HG03457 (cell line): ENCODE measurements at regions not wholly inside any gene's neighbourhood (a gene's known extent, or its start where the extent isn't known, plus 50 kb on each side); places are given as distances from the start of the nearest gene placed in this dataset.
"Not testable (repeated sequence)": the region's sequence is repeated elsewhere in the genome, so short reads cannot be mapped to it uniquely, and the experiment has no call there.

ENCODE experiments used
- ATAC-seq: cut with Tn5 transposase; IDR thresholded peaks from one replicate; pipeline ENCODE4 v1.9.1; 2021; ENCODE audit warnings: moderate number of reproducible peaks; ENCODE audit not compliant: unreplicated experiment

DNA sequence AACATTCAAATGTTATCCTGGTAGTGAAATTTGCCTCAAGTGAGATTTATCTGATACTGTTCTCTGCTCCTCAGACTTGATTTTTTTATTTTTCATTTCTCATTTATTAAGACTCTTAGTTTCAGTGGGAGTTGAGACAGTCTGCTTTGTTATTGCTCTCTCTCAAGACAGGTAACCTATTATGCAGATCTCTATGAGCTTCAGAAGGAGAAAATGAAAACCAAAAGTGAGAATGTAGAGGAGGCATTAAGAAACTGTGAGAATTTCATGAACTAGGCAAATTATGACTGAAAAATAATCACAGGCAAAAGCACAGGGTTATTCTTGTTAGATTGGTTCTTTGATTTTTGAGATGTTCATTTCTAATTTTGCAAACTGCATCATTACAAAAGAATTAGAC is 290.0 kb upstream of the CHORDC1 start:
- no peak for ATAC-seq

DNA sequence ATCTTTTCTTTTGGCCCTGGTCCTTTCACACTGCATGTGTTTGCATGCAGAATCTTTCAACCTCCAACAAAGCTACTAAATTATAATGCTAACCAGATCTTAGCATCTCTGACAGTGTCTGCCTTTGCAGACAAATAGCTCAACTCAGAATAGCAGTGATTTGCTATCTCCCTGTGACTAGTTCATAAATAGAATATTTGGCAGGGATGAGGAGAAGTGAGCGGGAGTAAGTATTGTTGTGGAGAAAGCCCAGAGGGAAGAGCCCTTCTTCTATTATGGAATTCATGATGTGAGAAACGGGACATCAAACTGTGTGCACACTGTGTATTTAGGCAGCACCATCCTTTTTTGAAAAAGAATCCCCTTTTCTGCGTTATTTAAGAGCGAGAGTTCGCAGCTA is 288.0 kb upstream of the CHORDC1 start:
- no peak for ATAC-seq

DNA sequence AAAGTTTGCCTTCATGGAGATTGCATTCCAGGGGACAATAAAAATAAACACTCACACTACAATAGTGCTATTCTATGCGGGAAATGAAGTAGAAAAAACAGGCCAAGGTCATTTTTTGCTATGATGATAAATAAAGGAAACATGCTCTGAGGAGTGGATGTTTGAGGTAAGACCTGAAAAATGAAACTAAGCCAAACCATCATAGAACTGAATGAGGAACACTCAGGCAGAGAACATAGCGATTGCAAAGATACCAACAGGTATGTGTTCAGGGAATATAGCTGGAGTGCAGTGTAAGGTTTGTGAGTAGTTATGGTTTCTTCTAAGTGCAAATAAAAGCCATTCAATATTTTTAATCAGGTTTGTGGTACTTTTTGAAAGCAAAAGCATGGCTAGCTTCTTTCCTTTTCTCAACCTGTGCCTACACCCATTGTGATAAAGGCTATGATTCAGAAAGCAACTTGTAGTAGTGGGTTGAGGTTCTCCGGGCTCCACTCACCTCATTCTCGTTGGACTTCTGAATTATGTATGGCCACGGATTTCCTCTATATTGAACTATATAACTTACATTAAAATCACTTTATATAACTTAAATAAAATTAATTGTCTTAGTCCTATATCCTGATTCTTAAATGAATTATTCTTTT is 278.2 kb upstream of the CHORDC1 start:
- ATAC-seq: no peak

DNA sequence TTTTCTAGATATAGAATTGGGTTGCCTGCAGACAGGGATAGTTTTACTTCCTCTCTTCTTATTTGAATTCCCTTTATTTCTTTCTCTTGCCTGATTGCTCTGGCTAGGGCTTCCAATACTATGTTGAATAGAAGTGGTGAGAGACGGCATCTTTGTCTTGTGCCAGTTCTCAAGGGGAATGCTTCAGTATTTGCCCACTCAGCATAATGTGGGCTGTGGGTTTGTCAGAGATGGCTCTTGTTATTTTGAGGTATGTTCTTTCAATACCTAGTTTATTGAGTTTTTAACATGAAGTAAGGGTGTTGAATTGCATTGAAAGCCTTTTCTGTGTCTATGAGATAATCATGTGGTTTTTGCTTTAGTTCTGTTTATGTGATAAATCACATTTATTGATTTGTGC is 273.9 kb upstream of the CHORDC1 start:
- no peak for ATAC-seq

DNA sequence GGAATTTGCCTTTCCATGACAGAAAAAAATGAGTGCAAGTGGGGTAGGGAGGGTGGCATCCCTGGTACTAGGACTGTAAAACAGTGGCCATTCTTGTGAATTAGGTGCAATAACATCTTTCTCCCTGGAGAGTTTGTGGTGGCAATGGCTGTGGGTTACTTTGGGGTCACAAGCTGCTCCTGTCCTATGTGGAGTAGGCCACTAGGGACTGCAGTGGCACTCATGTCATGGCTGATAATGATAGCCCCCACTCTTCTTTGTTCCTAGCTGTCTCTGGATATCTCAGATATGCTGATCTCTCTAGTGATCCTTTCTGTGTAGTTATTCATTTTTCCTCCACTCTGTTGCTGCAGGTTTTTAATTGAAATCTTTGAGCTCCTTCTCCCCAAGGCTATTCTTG is 270.5 kb upstream of the CHORDC1 start:
- ATAC-seq: no peak

DNA sequence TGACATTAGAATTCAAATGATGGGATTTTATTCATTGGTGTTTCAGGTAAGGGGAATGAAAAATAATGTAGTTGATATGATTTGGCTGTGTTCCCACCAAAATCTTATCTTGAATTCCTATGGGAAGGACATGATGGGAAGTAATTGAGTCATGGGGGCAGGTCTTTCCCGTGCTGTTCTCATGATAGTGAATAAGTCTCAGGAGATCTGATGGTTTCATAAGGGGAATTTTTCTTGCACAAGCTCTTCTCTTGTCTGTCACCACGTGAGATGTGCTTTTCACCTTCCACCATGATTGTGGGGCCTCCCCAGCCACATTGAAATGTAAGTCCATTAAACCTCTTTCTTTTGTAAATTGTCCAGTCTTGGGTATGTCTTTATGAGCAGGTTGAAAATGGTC is 268.6 kb upstream of the CHORDC1 start:
- ATAC-seq: no peak

DNA sequence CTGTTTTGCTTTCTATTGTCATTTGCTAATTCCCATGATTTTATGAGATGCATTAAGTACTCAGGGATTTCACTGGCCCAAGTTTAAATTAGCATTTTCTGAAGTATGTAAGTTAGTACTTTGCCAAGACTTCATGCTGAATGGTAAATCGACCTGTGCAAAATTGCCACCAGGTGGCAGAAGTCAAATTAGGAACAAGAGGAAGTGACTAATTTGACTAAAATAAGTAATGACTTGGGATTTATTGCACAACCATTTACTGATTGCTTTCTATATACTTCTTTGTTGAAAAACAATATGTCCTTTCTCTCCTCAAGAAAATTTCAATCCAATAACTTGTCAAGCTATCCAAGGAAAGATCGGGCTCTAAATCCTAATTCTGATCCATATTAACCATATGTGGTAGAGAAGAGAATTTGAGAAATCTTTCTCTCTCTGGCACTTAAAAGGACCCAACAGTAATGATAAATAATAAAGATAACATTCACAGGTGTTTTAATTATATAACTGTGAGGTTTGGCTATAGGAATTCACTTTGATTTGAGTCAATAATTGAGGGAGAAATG is 253.7 kb upstream of the CHORDC1 start:
- no peak for ATAC-seq

DNA sequence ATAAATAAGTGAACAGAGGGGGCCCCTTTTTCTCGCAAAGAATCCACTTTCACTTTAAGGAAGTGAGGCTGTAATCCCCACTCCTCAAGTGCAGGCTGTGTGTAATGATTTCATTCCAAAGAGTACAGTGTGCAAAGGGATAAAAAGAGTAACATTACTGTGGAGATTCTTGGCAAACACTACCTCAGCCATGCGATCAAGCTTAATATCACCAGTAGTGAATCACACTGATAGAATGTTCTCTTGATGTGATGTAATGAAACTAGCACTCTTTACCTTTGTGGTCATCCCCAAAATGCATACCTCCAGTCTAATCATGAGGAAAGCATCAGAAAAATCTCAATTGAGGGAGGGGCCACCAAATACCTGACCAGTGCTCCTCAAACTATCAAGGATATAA is 246.1 kb upstream of the CHORDC1 start:
- ATAC-seq: no peak

DNA sequence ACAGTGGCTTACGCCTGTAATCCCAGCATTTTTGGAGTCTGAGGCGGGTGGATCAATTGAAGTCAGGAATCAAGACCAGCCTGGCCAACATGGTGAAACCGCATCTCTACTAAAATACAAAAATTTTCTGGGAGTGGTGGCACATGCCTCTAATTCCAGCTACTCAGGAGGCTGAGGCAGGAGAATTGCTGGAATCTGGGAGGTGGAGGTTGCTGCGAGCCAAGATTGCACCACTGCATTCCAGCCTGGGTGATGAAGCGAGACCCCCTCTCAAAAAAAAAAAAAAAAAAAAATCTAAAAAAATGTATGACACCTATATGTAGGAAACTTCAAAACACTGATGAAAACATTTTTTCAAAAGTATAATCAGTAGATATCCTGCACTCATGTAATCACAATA is 242.7 kb upstream of the CHORDC1 start:
- ATAC-seq: no peak

DNA sequence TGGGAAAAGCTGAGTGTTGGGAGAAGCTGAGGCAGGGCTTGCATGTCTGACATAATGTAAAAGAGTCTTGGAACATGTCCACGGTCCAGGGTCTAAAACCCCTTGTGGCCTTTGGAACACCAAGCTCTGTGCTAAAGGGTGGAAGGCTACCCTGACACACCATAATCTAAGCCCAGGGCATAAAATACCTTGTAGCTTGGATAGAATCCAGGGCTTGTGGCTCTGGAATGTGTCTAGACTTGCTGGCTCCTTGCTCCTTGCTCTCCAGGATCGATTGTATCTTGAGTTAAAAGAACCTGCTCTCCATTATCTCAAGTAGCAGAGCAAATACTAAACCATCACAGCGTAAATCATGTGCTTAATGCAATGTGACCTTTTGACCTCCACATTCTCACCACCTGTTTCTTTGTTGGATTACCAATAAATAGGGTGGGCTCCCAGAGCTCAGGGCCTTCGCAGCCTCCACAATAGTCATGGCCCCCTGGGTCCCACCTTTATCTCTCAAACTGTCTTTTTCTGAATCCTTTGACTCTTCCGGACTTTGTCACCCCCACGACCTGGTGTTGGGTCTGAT is 232.6 kb upstream of the CHORDC1 start:
- not testable (repeated sequence) for ATAC-seq

DNA sequence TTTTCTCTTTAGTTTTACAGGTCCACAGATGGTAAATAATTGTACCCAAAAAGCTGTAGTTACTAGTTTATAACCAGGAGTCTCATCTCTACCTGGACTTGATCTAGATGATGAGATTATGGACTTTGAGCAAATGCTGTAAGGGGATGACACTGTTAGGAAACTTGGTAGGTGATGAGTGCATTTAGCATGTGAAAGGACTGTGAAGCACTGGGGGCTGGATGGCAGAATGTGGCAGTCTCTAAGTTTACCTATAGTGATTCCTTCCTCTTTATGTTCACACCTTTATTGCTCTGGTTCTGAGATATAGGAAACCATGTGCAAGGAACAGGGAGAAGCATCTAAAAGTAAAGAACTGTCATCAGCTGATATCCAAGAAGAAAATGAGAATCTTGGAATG is 230.7 kb upstream of the CHORDC1 start:
- no peak for ATAC-seq

DNA sequence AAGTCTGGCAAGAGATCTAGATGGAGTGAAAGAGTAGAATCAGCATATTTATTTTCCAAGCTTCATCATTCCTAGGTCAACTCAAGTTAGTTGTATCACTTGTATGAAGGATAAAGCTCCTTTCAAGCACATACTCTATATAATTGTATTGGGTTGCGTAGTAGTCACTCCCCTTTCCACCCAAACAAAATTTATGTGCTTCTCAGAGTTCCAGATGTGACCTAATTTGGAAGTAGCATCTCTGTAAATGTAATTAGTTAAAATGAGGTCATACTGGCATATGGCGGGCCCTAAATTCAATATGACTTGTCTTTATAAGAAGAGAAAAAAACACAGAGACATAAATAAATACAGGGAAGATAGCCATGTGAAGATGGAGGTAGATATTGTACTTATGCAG is 226.8 kb upstream of the CHORDC1 start:
- no peak for ATAC-seq

DNA sequence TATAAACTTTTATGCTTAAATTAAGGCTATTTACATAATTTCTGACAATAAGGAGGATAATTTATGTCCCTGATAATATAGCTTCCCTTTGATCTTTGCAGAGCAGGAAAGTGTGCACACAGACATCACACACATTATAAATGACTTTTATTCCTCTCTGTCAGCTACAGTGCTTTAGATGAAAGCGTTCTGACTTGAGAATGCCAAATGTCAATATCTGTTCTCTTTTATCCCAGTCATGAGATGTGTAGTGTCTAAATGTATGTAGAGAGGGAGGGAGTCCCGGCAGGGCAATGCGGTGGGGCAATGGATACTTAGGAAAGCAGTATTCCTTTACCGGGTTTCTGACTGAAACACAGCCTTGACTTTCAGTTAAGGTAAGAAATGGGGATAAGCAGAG is 225.4 kb upstream of the CHORDC1 start:
- ATAC-seq: no peak

DNA sequence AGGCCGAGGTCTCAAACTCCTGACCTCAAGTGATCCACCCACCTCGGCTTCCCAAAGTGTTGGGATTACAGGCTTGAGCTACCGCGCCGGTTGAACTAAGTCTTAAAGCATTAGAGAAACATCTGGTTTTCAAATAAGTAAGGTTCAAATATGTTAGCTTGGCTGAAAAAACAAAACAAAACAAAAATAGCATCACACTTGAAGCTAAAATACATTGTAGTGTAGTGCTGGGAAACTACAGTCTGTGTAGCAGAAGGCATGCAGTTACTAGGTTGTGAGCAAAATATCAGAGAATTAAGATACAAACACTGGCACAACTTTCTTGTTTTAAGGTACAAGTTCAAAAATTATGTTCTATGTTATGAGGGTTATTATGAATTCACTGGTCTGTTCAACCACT is 224.8 kb upstream of the CHORDC1 start:
- ATAC-seq: no peak

DNA sequence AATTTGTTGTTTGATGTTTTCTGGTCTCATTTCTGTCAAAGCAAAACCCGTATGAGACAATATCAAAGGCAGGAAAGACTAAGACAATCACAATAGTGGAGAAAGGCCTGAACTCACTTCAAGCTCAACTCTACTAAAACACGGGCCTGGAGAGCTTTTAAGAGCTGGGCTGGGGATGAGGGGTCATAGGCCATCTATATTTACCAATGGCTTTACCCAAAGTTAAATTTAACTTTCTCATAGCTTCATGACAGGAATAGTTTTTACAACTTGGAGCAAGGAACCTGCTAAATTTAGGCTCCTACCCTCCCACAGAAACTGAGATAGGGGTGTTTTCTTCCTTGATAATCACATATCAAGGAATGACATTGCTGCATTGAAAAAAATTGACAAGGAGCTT is 223.4 kb upstream of the CHORDC1 start:
- ATAC-seq: no peak

DNA sequence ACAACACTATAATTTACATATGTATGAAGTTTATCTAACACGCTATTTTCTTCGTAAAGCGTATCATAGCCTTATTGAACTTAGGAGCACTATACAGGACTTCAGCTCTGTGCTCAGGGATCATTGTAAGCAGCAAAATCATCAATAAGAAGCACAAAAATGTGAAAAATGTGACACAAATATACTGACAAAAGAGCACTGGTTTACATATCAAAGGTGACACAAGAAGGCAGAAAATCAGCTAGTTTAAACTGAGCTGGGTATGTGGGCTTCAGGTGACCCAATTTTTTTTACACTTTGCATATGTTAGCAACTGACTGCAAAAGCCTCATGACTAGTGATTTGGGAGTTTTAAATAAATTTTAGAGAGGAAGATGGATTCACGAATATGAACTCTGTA is 215.2 kb upstream of the CHORDC1 start:
- no peak for ATAC-seq

DNA sequence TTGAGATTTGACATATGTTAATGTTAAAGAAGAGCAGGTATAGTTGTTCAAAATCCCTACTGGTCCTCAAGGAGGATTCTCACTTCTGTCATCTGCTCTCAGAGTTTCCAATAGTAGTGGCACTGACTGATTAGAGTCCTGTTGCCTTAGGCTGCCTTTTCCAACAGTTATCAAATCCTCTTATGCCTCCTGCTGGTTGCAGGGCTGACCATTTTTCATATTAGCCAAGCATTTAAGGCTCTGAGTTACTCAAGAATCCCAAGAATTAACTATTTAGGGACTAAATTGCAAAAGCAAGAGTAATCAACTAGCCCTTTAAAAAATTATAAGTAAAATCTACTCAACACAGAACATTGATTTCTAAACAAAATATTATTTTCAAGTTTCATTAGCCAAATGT is 212.0 kb upstream of the CHORDC1 start:
- no peak for ATAC-seq

DNA sequence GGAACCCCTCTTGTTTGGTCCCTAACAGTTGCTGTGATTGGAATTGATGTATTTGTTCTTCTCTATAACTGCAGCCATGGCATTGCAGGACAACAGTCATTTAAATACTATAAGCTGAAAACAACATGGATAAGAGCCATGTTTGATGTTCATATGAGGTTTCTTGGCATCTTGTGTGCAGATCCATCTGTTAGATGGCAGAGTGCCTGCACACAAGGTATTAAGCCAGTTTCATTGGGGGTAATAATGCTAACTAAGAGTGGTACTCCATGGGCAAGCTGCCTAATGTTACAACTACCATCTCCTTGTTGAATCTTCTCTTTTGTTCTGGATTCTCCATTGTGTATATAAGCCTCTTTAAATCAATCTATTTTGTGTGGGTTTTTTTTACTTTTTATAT is 206.0 kb upstream of the CHORDC1 start:
- ATAC-seq: no peak

DNA sequence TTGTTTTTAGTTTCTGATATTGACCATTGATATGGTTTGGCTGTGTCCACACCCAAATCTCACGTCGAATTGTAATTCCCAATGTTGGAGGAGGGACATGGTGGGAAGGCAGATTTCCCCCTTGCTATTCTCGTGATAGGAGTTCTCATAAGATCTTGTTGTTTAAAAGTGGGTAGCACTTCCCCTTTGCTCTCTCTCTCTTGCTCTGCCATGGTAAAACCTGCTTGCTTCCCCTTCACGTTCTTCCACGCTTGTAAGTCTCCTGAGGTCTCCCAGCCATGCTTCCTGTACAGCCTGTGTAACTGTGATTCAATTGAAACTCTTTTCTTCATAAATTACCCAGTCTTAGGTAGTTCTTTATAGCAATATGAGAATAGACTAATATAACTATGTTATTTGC is 203.6 kb upstream of the CHORDC1 start:
- no peak for ATAC-seq

DNA sequence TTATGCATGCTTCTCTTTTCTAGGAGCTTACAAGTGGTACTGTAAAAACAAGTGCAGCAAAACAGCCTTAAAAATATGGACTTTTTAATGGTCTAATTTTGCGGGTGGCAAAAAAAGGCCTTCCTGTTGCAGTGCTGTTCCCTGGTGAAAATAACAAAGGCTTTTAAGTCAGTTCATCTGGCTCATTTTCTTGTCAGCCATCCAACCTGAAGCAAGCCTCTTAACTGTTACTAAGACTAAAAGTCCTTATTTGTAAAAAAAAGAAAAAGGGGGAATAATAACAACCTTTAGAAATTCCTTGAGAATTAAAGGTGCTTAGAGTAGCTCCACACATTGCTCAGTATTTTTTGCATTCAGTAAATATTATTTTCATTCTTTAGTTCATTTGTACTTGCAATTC is 200.5 kb upstream of the CHORDC1 start:
- no peak for ATAC-seq

DNA sequence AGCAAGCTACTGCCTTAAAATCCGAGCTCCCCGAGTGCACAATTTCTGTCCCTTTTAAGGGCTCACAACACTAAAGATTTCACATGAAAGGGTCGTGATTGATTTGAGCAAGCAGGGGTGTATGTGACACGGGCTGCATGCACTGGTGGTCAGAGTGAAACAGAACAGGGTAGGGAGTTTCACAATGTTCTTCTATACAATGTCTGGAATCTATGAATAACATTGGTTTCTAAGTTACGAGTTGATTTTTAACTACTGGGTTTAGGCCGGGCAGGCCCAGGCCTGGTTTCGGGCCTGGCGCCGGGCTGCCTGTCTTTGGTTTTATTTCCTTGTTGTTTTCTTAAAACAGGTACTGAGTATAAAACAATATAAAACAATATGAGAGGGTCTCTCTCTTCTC is 199.9 kb upstream of the CHORDC1 start:
- not testable (repeated sequence) for ATAC-seq

DNA sequence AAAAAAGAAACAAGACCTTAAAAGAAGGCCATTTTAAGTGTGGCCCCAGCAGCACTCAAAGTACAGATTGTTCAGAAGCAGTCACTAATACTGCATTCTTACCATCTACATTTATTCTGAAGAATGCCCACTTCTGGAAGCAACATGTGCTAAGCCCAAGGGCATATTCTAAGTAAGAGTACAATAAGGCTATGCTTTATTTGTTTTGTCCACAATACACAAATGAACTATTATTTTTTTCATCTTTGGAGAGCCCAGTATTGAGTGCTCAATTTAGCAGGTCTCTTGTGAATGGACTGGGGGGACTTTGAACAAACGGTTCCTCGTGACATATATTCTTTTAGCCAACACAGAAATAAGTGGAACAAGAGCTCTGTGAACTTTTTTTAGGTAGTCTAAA is 191.4 kb upstream of the CHORDC1 start:
- ATAC-seq: no peak

DNA sequence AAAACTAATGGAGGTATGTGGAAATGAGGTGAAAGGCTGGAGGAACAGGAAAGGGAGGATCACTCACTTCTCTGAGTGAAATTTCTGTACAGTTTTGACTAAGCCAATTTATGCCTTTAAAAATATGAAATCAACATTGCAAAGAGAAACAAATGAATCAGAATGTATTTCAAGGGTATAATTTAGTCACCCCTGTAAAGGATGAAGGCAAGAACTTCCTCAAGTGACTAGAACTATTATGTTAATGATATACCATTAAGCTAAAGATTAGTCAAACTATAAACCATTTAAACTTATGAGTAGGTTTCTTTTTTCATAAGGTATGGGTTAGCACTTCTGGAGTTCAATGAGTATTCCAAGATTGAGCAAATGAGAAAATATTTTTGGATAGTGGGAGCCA is 184.5 kb upstream of the CHORDC1 start:
- ATAC-seq: no peak
